HL-60/S4 treated with retinoic acid at 250 ng/mL for 4 days and 3 days (cell line): ENCODE measurements at regions not wholly inside any gene's neighbourhood (a gene's known extent, or its start where the extent isn't known, plus 50 kb on each side); places are given as distances from the start of the nearest gene placed in this dataset.

Experiments
- in situ Hi-C: fragments of 300-500 bp; cut with MboI; formaldehyde crosslinking; loops from 2 replicates; pipeline ENCODE4 v1.7.0; 2022; ENCODE audit warnings: low sequenced_read_pairs

- in situ Hi-C loops: no loop called here
Observed at GRCh38 chr3:102078401-102078800, 229.1 kb downstream of the NFKBIZ start.

- in situ Hi-C loops: no loop called here
Observed at GRCh38 chr3:102078854-102079808, 229.8 kb downstream of the NFKBIZ start.

- in situ Hi-C loops: no loop called here
Observed at GRCh38 chr3:102079809-102080197, 230.5 kb downstream of the NFKBIZ start.

GRCh38 chr3:102081572-102082289 is 232.4 kb downstream of the NFKBIZ start:
- in situ Hi-C loops: no loop called here

- in situ Hi-C loops: no loop called here
Observed at GRCh38 chr3:102083473-102083872, 234.2 kb downstream of the NFKBIZ start.

GRCh38 chr3:102084006-102084405 is 234.7 kb downstream of the NFKBIZ start:
- in situ Hi-C loops: no loop called here

GRCh38 chr3:102084704-102085103 is 235.4 kb downstream of the NFKBIZ start:
- in situ Hi-C loops: no loop called here

- in situ Hi-C loops: no loop called here
Observed at GRCh38 chr3:102085431-102086176, 236.3 kb downstream of the NFKBIZ start.

GRCh38 chr3:102087236-102087635 is 237.9 kb downstream of the NFKBIZ start:
- in situ Hi-C loops: no loop called here

GRCh38 chr3:102089239-102089638 is 239.9 kb downstream of the NFKBIZ start:
- in situ Hi-C loops: no loop called here

GRCh38 chr3:102089904-102090720 is 240.8 kb downstream of the NFKBIZ start:
- in situ Hi-C loops: no loop called here

- in situ Hi-C loops: no loop called here
Observed at GRCh38 chr3:102090721-102091045, 241.4 kb downstream of the NFKBIZ start.

GRCh38 chr3:102091358-102091757 is 242.0 kb downstream of the NFKBIZ start:
- in situ Hi-C loops: no loop called here

GRCh38 chr3:102092617-102093466 is 243.5 kb downstream of the NFKBIZ start:
- in situ Hi-C loops: no loop called here

- in situ Hi-C loops: no loop called here
Observed at GRCh38 chr3:102094506-102094905, 245.2 kb downstream of the NFKBIZ start.

- in situ Hi-C loops: no loop called here
Observed at GRCh38 chr3:102095383-102095782, 246.1 kb downstream of the NFKBIZ start.

GRCh38 chr3:102096066-102096465 is 246.8 kb downstream of the NFKBIZ start:
- in situ Hi-C loops: no loop called here

- in situ Hi-C loops: no loop called here
Observed at GRCh38 chr3:102098130-102098885, 249.0 kb downstream of the NFKBIZ start.

GRCh38 chr3:102099913-102100312 is 250.6 kb downstream of the NFKBIZ start:
- in situ Hi-C loops: no loop called here
